H1 (cell line): ENCODE measurements at regions not wholly inside any gene's neighbourhood (a gene's known extent, or its start where the extent isn't known, plus 50 kb on each side); places are given as distances from the start of the nearest gene placed in this dataset.

Experiments used
- CTCF ChIA-PET: fragments of 300-600 bp; sonication (Branson Sonifier 250); formaldehyde crosslinking; loops from one replicate; lab custom pipeline; 2021; ENCODE audit not compliant: partially characterized antibody; lab: Charles Lee
- POLR2A ChIA-PET: fragments of 300-600 bp; sonication (Branson Sonifier 250); formaldehyde crosslinking; loops from one replicate; lab custom pipeline; 2021; ENCODE audit warnings: inconsistent platforms; ENCODE audit not compliant: partially characterized antibody; lab: Charles Lee
- DNase-seq, 2 experiments: peaks; one replicate each; pipeline versions ENCODE4 v3.0.0 to v3.0.0-alpha.2; 2010 to 2022; ENCODE audit warnings: low spot score in 2 of 2, low read depth in 1 of 2, mixed read lengths in 1 of 2
- FAIRE-seq: peaks from 2 replicates; lab custom pipeline; 2011; peaks lifted over from hg19 to GRCh38; lab: Jason Lieb, UNC
- H2AFZ ChIP-seq: 2 replicates; pipeline ENCODE4 v1.8.1; 2012; ENCODE audit warnings: low read length, inconsistent platforms
- H2AK5ac ChIP-seq: 2 replicates; pipeline ENCODE4 v1.6.1; 2013; ENCODE audit warnings: low read depth, low read length
- H2BK120ac ChIP-seq: replicated peaks from 2 replicates; pipeline ENCODE3; 2013; ENCODE audit warnings: low read depth, low read length, inconsistent platforms
- H2BK12ac ChIP-seq: 2 replicates; pipeline ENCODE4 v1.6.1; 2013; ENCODE audit warnings: low read depth, low read length
- H2BK15ac ChIP-seq: 2 replicates; pipeline ENCODE4 v1.6.1; 2013; ENCODE audit warnings: low read length
- H2BK20ac ChIP-seq: 2 replicates; pipeline ENCODE4 v1.6.1; 2013; ENCODE audit warnings: low read length
- H2BK5ac ChIP-seq: 2 replicates; pipeline ENCODE4 v1.6.1; 2013; ENCODE audit warnings: low read depth, low read length
- H3K14ac ChIP-seq: 2 replicates; pipeline ENCODE4 v1.6.1; 2013; ENCODE audit warnings: inconsistent platforms; ENCODE audit not compliant: insufficient read length
- H3K18ac ChIP-seq: 2 replicates; pipeline ENCODE4 v1.6.1; 2013; ENCODE audit warnings: low read length; ENCODE audit errors: extremely low read depth
- H3K23ac ChIP-seq: 2 replicates; pipeline ENCODE4 v1.6.1; 2013; ENCODE audit warnings: inconsistent platforms; ENCODE audit not compliant: insufficient read length
- H3K23me2 ChIP-seq: 2 replicates; pipeline ENCODE4 v1.6.1; 2013; ENCODE audit warnings: low read depth, low read length
- H3K27ac ChIP-seq: 2 replicates; pipeline ENCODE4 v1.6.1; 2011; ENCODE audit warnings: low read depth, low read length, inconsistent platforms
- H3K27me3 ChIP-seq, 4 experiments: replicated peaks in 1 of 4; 1 replicate in 1 of 4; 2 replicates in 3 of 4; pipeline versions ENCODE4 v1.6.1 to v1.8.1; 2011 to 2013; ENCODE audit warnings: low read length in 3 of 4, mild to moderate bottlenecking in 3 of 4, inconsistent platforms in 2 of 4, mixed read lengths in 2 of 4, moderate library complexity in 1 of 4; ENCODE audit not compliant: control insufficient read depth in 3 of 4, insufficient read depth in 3 of 4; ENCODE audit errors: extremely low read depth in 1 of 4
- H3K36me3 ChIP-seq, 4 experiments: 2 replicates each; pipeline versions ENCODE4 v1.6.1 to v1.8.1; 2011 to 2013; ENCODE audit warnings: mild to moderate bottlenecking in 4 of 4, low read length in 3 of 4, moderate library complexity in 2 of 4, control low read depth in 1 of 4, inconsistent platforms in 1 of 4; ENCODE audit not compliant: insufficient read depth in 4 of 4, control insufficient read depth in 2 of 4
- H3K4ac ChIP-seq: replicated peaks from 2 replicates; pipeline ENCODE3; 2013; ENCODE audit warnings: low read length, low read depth, mixed read lengths, inconsistent platforms; ENCODE audit not compliant: insufficient read length
- H3K4me1 ChIP-seq, 4 experiments: replicated peaks in 1 of 4; 1 replicate in 1 of 4; 2 replicates in 3 of 4; pipeline versions ENCODE4 v1.6.1 to v1.8.1; 2011 to 2013; ENCODE audit warnings: low read length in 3 of 4, inconsistent platforms in 2 of 4, mixed read lengths in 1 of 4; ENCODE audit not compliant: insufficient read depth in 4 of 4, control insufficient read depth in 3 of 4
- H3K4me2 ChIP-seq, 2 experiments: 2 replicates each; pipeline versions ENCODE4 v1.6.1 to v1.8.1; 2011 to 2013; ENCODE audit warnings: low read depth in 2 of 2, low read length in 2 of 2, control low read depth in 1 of 2, inconsistent platforms in 1 of 2, mild to moderate bottlenecking in 1 of 2; ENCODE audit not compliant: insufficient read depth in 1 of 2
- H3K4me3 ChIP-seq, 4 experiments: fragments of 200-600, 300-600 bp in 1 of 4; sonication (generic), shearing (Covaris generic), sonication (Bioruptor Twin) in 1 of 4; 2 replicates each; pipeline versions ENCODE4 v1.5.1 to v1.8.1; 2011 to 2016; ENCODE audit warnings: low read length in 4 of 4, low read depth in 3 of 4, control low read depth in 2 of 4, inconsistent platforms in 2 of 4, mild to moderate bottlenecking in 2 of 4, mixed read lengths in 1 of 4, moderate library complexity in 1 of 4; ENCODE audit not compliant: insufficient read depth in 2 of 4; ENCODE audit errors: extremely low read depth in 1 of 4
- H3K56ac ChIP-seq: replicated peaks from 2 replicates; pipeline ENCODE3; 2013; ENCODE audit warnings: low read depth, mild to moderate bottlenecking, mixed read lengths, low read length, inconsistent platforms; ENCODE audit not compliant: insufficient read length
- H3K79me1 ChIP-seq: 2 replicates; pipeline ENCODE4 v1.6.1; 2013; ENCODE audit warnings: low read depth, low read length, control low read depth
- H3K79me2 ChIP-seq, 2 experiments: 2 replicates each; pipeline versions ENCODE4 v1.6.1 to v1.8.1; 2012 to 2013; ENCODE audit warnings: low read length in 2 of 2, mild to moderate bottlenecking in 2 of 2, inconsistent platforms in 1 of 2; ENCODE audit not compliant: insufficient read depth in 2 of 2, control insufficient read depth in 1 of 2
- H3K9ac ChIP-seq, 4 experiments: replicated peaks in 1 of 4; 1 replicate in 1 of 4; 2 replicates in 3 of 4; pipeline versions ENCODE4 v1.6.1 to v1.8.1; 2011 to 2013; ENCODE audit warnings: low read depth in 3 of 4, low read length in 3 of 4, control low read depth in 2 of 4, mild to moderate bottlenecking in 2 of 4, moderate library complexity in 2 of 4, inconsistent platforms in 1 of 4; ENCODE audit errors: extremely low read depth in 1 of 4
- H3K9me3 ChIP-seq, 2 experiments: 2 replicates each; pipeline versions ENCODE4 v1.6.1 to v1.8.1; 2012 to 2013; ENCODE audit warnings: mild to moderate bottlenecking in 2 of 2, moderate library complexity in 2 of 2, control low read depth in 1 of 2, inconsistent platforms in 1 of 2, low read depth in 1 of 2, low read length in 1 of 2, mixed read lengths in 1 of 2; ENCODE audit not compliant: insufficient read depth in 2 of 2
- H4K20me1 ChIP-seq, 2 experiments: replicated peaks in 1 of 2; 2 replicates each; pipeline versions ENCODE3 to v1.8.1; 2011 to 2013; ENCODE audit warnings: inconsistent platforms in 2 of 2, low read length in 2 of 2, mild to moderate bottlenecking in 1 of 2; ENCODE audit not compliant: insufficient read depth in 2 of 2, control insufficient read depth in 1 of 2
- H4K5ac ChIP-seq: 2 replicates; pipeline ENCODE4 v1.6.1; 2013; ENCODE audit warnings: low read length, low read depth, mixed read lengths, inconsistent platforms; ENCODE audit not compliant: insufficient read length
- H4K8ac ChIP-seq: 2 replicates; pipeline ENCODE4 v1.8.0; 2013; ENCODE audit warnings: mild to moderate bottlenecking, moderate library complexity, low read length, inconsistent platforms; ENCODE audit not compliant: insufficient read depth; ENCODE audit errors: extremely low read depth
- H4K91ac ChIP-seq: replicated peaks from 2 replicates; pipeline ENCODE3; 2013; ENCODE audit warnings: low read length, mixed read lengths, inconsistent platforms; ENCODE audit not compliant: insufficient read length
- CBX5 ChIP-seq: fragments of 300-800, 300-1000 bp; sonication (generic); IDR thresholded peaks from 2 replicates; pipeline ENCODE4 v1.7.1; 2016; ENCODE audit warnings: antibody characterized with exemption, low read length, low read depth
- EZH2 ChIP-seq: fragments of 200-600 bp; sonication (generic); IDR thresholded peaks from 2 replicates; pipeline ENCODE4 v1.7.1; 2012; ENCODE audit warnings: low read depth, mild to moderate bottlenecking, moderate library complexity, low read length, inconsistent platforms; ENCODE audit not compliant: severe bottlenecking
- KDM5A ChIP-seq: fragments of 200-600 bp; IDR thresholded peaks from 2 replicates; pipeline ENCODE4 v1.7.1; 2012; ENCODE audit warnings: mild to moderate bottlenecking, low read length, inconsistent platforms, mixed read lengths
- MAFK ChIP-seq: IDR thresholded peaks from 2 replicates; pipeline ENCODE4 v1.6.1; 2012; ENCODE audit warnings: low read depth, mild to moderate bottlenecking, improper control_type of control experiment, low read length
- POLR2A ChIP-seq, 2 experiments: IDR thresholded peaks; 1 replicate in 1 of 2; 2 replicates in 1 of 2; pipeline ENCODE4 v1.6.1; 2011; ENCODE audit warnings: low read depth in 2 of 2, low read length in 2 of 2, mild to moderate bottlenecking in 2 of 2; ENCODE audit errors: control extremely low read depth in 1 of 2
- RBBP5 ChIP-seq: IDR thresholded peaks from 2 replicates; pipeline ENCODE4 v1.7.1; 2012; ENCODE audit warnings: low read depth, mild to moderate bottlenecking, inconsistent platforms, low read length, moderate library complexity, borderline replicate concordance
- SIN3A ChIP-seq, 2 experiments: IDR thresholded peaks in 1 of 2; conservative IDR thresholded peaks in 1 of 2; 2 replicates each; pipeline ENCODE4 v1.6.1; 2011 to 2012; ENCODE audit warnings: low read length in 2 of 2, improper control_type of control experiment in 1 of 2, low read depth in 1 of 2, mild to moderate bottlenecking in 1 of 2
- SIRT6 ChIP-seq: IDR thresholded peaks from one replicate; pipeline ENCODE4 v1.7.1; 2012; ENCODE audit warnings: low read length, inconsistent platforms
- SP1 ChIP-seq: IDR thresholded peaks from 2 replicates; pipeline ENCODE4 v1.6.1; 2011; ENCODE audit warnings: low read depth, low read length
- TBP ChIP-seq: IDR thresholded peaks from 2 replicates; pipeline ENCODE4 v1.6.1; 2011; ENCODE audit warnings: low read depth, low read length, improper control_type of control experiment
- TCF12 ChIP-seq: IDR thresholded peaks from 2 replicates; pipeline ENCODE4 v1.6.1; 2011; ENCODE audit warnings: low read depth, mild to moderate bottlenecking, low read length
- WGBS, 2 experiments: shearing (Covaris generic) in 1 of 2; methylation state at CpG; one replicate each; pipeline versions ENCODE4 v1.1.6 to v1.1.7; 2013 to 2015; ENCODE audit warnings: low lambda C conversion rate in 2 of 2, mixed read lengths in 2 of 2, inconsistent platforms in 1 of 2, low coverage in 1 of 2, missing lambda C conversion rate in 1 of 2; ENCODE audit not compliant: insufficient replicate concordance in 2 of 2, insufficient coverage in 1 of 2, insufficient read length in 1 of 2; ENCODE audit errors: extremely low coverage in 1 of 2, missing lambda C conversion rate in 1 of 2; 5-methylcytosine and 5-hydroxymethylcytosine counted together
- TF ChIP-seq, protein P1 (sequence below): IDR thresholded peaks from 2 replicates; pipeline ENCODE4 v1.6.1; 2012; ENCODE audit warnings: low read length, inconsistent platforms
- TF ChIP-seq, protein P2 (sequence below): IDR thresholded peaks from 2 replicates; pipeline ENCODE4 v1.6.1; 2011; ENCODE audit warnings: low read length, improper control_type of control experiment

DNA sequence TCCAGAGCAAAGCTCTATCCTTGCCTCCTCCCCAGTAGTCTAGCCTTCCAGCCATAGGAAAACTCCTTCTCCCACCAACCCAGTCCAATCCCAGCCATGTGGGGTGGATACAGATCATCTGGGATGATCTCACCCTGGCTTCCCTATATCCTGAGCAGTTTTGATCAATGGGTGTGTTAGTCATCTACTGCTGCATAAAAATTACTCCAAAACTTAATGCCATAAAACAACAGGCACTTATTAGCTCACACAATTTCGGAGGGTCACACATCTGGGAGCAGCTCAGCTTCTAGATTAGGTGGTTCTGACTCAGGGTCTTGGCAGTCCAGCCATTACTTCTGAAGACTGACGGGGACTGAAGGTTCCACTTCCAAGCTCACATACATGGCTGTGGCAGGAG, 190.4 kb downstream of the SPP2 start:
- Histone ChIP-seq H3K4me1 (no peaks in the 10 kb centered on the region), H3K36me3 (no peaks in the 10 kb centered on the region), H2AFZ (no peak overlapping the region), H3K18ac (no peak overlapping the region), H3K23me2 (no peaks in the 10 kb centered on the region), H2BK120ac (no peak overlapping the region), H3K9ac (no peak overlapping the region), H4K91ac (no peak overlapping the region), H2BK15ac (no peak overlapping the region), H4K8ac (no peak overlapping the region), H2BK5ac (no peak overlapping the region), H3K27me3 (no peaks in the 10 kb centered on the region), H3K56ac (no peak overlapping the region), H2AK5ac (no peak overlapping the region), H2BK20ac (no peak overlapping the region), H2BK12ac (no peak overlapping the region), H4K20me1 (no peaks in the 10 kb centered on the region), H3K9me3 (peaks cover 5 to 6% of the 10 kb centered on the region in 2 experiments; a peak in 1 of 4 replicates), H3K4me2 (no peak overlapping the region), H3K79me1 (no peaks in the 10 kb centered on the region), H3K4me3 (no peak overlapping the region), H3K27ac (no peak overlapping the region), H3K4ac (no peak overlapping the region), H3K79me2 (no peaks in the 10 kb centered on the region), H3K23ac (no peak overlapping the region), H4K5ac (no peak overlapping the region), H3K14ac (no peak overlapping the region)
- DNase-seq (no peak), FAIRE-seq (no peak)
- ChIA-PET CTCF (no interaction called here), POLR2A (no interaction called here)
- 80% methylated on average over 2 of the region's 2 CpGs; no CpG with 5 or more reads in 1 of the 2 experiments for WGBS, 2 experiments
- TF ChIP-seq SP1 (no peak), CBX5 (no peak), RBBP5 (no peak), TCF12 (no peak), MAFK (no peak), SIRT6 (no peak), KDM5A (no peak), TBP (no peak), SIN3A (conservative IDR thresholded peaks at IDR 0.05 in 1 of 2, IDR thresholded peaks at IDR 0.05 in 1 of 2; ENCODE audit: low read depth in 1 of 2, low read length in 2 of 2) (no peak), EZH2 (no peak), POLR2A (IDR thresholded peaks at IDR 0.05; ENCODE audit: control extremely low read depth in 1 of 2, low read depth in 2 of 2, low read length in 2 of 2) (no peak)
- TF ChIP-seq, protein P1, sequence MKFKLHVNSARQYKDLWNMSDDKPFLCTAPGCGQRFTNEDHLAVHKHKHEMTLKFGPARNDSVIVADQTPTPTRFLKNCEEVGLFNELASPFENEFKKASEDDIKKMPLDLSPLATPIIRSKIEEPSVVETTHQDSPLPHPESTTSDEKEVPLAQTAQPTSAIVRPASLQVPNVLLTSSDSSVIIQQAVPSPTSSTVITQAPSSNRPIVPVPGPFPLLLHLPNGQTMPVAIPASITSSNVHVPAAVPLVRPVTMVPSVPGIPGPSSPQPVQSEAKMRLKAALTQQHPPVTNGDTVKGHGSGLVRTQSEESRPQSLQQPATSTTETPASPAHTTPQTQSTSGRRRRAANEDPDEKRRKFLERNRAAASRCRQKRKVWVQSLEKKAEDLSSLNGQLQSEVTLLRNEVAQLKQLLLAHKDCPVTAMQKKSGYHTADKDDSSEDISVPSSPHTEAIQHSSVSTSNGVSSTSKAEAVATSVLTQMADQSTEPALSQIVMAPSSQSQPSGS, result no peak
- TF ChIP-seq, protein P2, sequence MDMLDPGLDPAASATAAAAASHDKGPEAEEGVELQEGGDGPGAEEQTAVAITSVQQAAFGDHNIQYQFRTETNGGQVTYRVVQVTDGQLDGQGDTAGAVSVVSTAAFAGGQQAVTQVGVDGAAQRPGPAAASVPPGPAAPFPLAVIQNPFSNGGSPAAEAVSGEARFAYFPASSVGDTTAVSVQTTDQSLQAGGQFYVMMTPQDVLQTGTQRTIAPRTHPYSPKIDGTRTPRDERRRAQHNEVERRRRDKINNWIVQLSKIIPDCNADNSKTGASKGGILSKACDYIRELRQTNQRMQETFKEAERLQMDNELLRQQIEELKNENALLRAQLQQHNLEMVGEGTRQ, result no peak
